ENCODE measurements at regions not wholly inside any gene's neighbourhood (a gene's known extent, or its start where the extent isn't known, plus 50 kb on each side); places are given as distances from the start of the nearest gene placed in this dataset.

GRCh38 chr4:153075836-153076518 lies 128.3 kb upstream of the TRIM2 start:
- H3K4me3 ChIP-seq (ENCODE audit: insufficient read depth in 1 of 2, low read depth in 1 of 2, low read length in 2 of 2), result no peak overlapping the region
- no peak overlapping the region for H2AFZ ChIP-seq (ENCODE audit: low read depth, low read length)
- WGBS, result 87% methylated on average over 2 of the region's 4 CpGs
- H3K27ac ChIP-seq (ENCODE audit: low read length, poor library complexity, severe bottlenecking), result no peak overlapping the region
- peaks cover 0 to 11% of the 10 kb centered on the region in 2 experiments for H3K27me3 ChIP-seq (ENCODE audit: control insufficient read depth in 1 of 2, insufficient read depth in 1 of 2, low read length in 2 of 2)
- no peaks in the 10 kb centered on the region for H3K79me1 ChIP-seq (replicated peaks; ENCODE audit: low read length, poor library complexity, severe bottlenecking)
- H2AK5ac ChIP-seq (ENCODE audit: low read length, severe bottlenecking), result no peak overlapping the region
- H3K9ac ChIP-seq (ENCODE audit: low read length), result no peak overlapping the region
- H3K4me1 ChIP-seq (ENCODE audit: control insufficient read depth, insufficient read depth, low read depth, low read length), result no peaks in the 10 kb centered on the region
- peaks cover 3% of the 10 kb centered on the region for H3K9me3 ChIP-seq (ENCODE audit: control insufficient read depth, low read length)
- no peak overlapping the region for H2BK12ac ChIP-seq (ENCODE audit: low read length in 2 of 2)
- no peak overlapping the region for H3K23ac ChIP-seq (ENCODE audit: low read length in 2 of 2)
- DNase-seq, result no peak
- H2BK120ac ChIP-seq (ENCODE audit: low read depth, low read length), result no peak overlapping the region
- no peak overlapping the region for H3K4ac ChIP-seq (ENCODE audit: low read depth in 1 of 2, low read length in 2 of 2)
- no peak overlapping the region for H3K4me2 ChIP-seq (ENCODE audit: low read length, poor library complexity, severe bottlenecking)
- H2BK5ac ChIP-seq (ENCODE audit: low read depth, low read length, poor library complexity, severe bottlenecking), result no peak overlapping the region
- no peak overlapping the region for H4K8ac ChIP-seq (ENCODE audit: low read length)
- H2BK15ac ChIP-seq (ENCODE audit: low read depth, poor library complexity, severe bottlenecking), result no peak overlapping the region
- H4K91ac ChIP-seq (ENCODE audit: low read length), result no peak overlapping the region
- H3K18ac ChIP-seq (ENCODE audit: low read depth in 1 of 2, low read length in 2 of 2), result no peak overlapping the region
- no peak overlapping the region for H3K14ac ChIP-seq (ENCODE audit: low read length in 2 of 2)
- no peaks in the 10 kb centered on the region for H3K36me3 ChIP-seq (ENCODE audit: control insufficient read depth in 1 of 2, insufficient read depth in 2 of 2, low read depth in 1 of 2, low read length in 2 of 2)

GRCh38 chr4:153076861-153077260 lies 127.4 kb upstream of the TRIM2 start:
- H2BK12ac ChIP-seq (ENCODE audit: low read length in 2 of 2), result no peak overlapping the region
- WGBS, result 40% methylated on average over 1 of the region's 3 CpGs
- no peaks in the 10 kb centered on the region for H3K36me3 ChIP-seq (ENCODE audit: control insufficient read depth in 1 of 2, insufficient read depth in 2 of 2, low read depth in 1 of 2, low read length in 2 of 2)
- no peak overlapping the region for H3K18ac ChIP-seq (ENCODE audit: low read depth in 1 of 2, low read length in 2 of 2)
- H2BK15ac ChIP-seq (ENCODE audit: low read depth, poor library complexity, severe bottlenecking), result no peak overlapping the region
- no peaks in the 10 kb centered on the region for H3K79me1 ChIP-seq (replicated peaks; ENCODE audit: low read length, poor library complexity, severe bottlenecking)
- no peak overlapping the region for H3K14ac ChIP-seq (ENCODE audit: low read length in 2 of 2)
- no peak overlapping the region for H3K27ac ChIP-seq (ENCODE audit: low read length, poor library complexity, severe bottlenecking)
- no peak overlapping the region for H3K4ac ChIP-seq (ENCODE audit: low read depth in 1 of 2, low read length in 2 of 2)
- H2BK120ac ChIP-seq (ENCODE audit: low read depth, low read length), result no peak overlapping the region
- H3K4me2 ChIP-seq (ENCODE audit: low read length, poor library complexity, severe bottlenecking), result no peak overlapping the region
- DNase-seq, result no peak
- H2AFZ ChIP-seq (ENCODE audit: low read depth, low read length), result no peak overlapping the region
- H3K9ac ChIP-seq (ENCODE audit: low read length), result no peak overlapping the region
- H2AK5ac ChIP-seq (ENCODE audit: low read length, severe bottlenecking), result no peak overlapping the region
- H3K4me3 ChIP-seq (ENCODE audit: insufficient read depth in 1 of 2, low read depth in 1 of 2, low read length in 2 of 2), result no peak overlapping the region
- H3K9me3 ChIP-seq (ENCODE audit: control insufficient read depth, low read length), result peaks cover 3% of the 10 kb centered on the region
- H4K91ac ChIP-seq (ENCODE audit: low read length), result no peak overlapping the region
- H3K4me1 ChIP-seq (ENCODE audit: control insufficient read depth, insufficient read depth, low read depth, low read length), result no peaks in the 10 kb centered on the region
- no peak overlapping the region for H2BK5ac ChIP-seq (ENCODE audit: low read depth, low read length, poor library complexity, severe bottlenecking)
- no peak overlapping the region for H3K23ac ChIP-seq (ENCODE audit: low read length in 2 of 2)
- H3K27me3 ChIP-seq (ENCODE audit: control insufficient read depth in 1 of 2, insufficient read depth in 1 of 2, low read length in 2 of 2), result peaks cover 0 to 11% of the 10 kb centered on the region in 2 experiments
- no peak overlapping the region for H4K8ac ChIP-seq (ENCODE audit: low read length)

GRCh38 chr4:153079857-153080391 lies 124.3 kb upstream of the TRIM2 start:
- DNase-seq, result no peak

GRCh38 chr4:153081006-153081580 lies 123.2 kb upstream of the TRIM2 start:
- Histone ChIP-seq H2BK12ac (ENCODE audit: low read length in 2 of 2) (no peak overlapping the region), H4K91ac (ENCODE audit: low read length) (no peak overlapping the region), H3K4ac (ENCODE audit: low read depth in 1 of 2, low read length in 2 of 2) (no peak overlapping the region), H3K4me1 (ENCODE audit: control insufficient read depth, insufficient read depth, low read depth, low read length) (peaks cover 1% of the 10 kb centered on the region), H3K27me3 (ENCODE audit: control insufficient read depth in 1 of 2, insufficient read depth in 1 of 2, low read length in 2 of 2) (peaks cover 0 to 23% of the 10 kb centered on the region in 2 experiments), H3K18ac (ENCODE audit: low read depth in 1 of 2, low read length in 2 of 2) (no peak overlapping the region), H2BK15ac (ENCODE audit: low read depth, poor library complexity, severe bottlenecking) (no peak overlapping the region), H3K9ac (ENCODE audit: low read length) (no peak overlapping the region), H3K79me1 (replicated peaks; ENCODE audit: low read length, poor library complexity, severe bottlenecking) (no peaks in the 10 kb centered on the region), H2BK5ac (ENCODE audit: low read depth, low read length, poor library complexity, severe bottlenecking) (no peak overlapping the region), H2AFZ (ENCODE audit: low read depth, low read length) (no peak overlapping the region), H3K14ac (ENCODE audit: low read length in 2 of 2) (no peak overlapping the region), H2AK5ac (ENCODE audit: low read length, severe bottlenecking) (no peak overlapping the region), H3K27ac (ENCODE audit: low read length, poor library complexity, severe bottlenecking) (no peak overlapping the region), H3K4me3 (ENCODE audit: insufficient read depth in 1 of 2, low read depth in 1 of 2, low read length in 2 of 2) (no peak overlapping the region), H2BK120ac (ENCODE audit: low read depth, low read length) (no peak overlapping the region), H3K23ac (ENCODE audit: low read length in 2 of 2) (no peak overlapping the region), H3K9me3 (ENCODE audit: control insufficient read depth, low read length) (peaks cover 3% of the 10 kb centered on the region), H3K4me2 (ENCODE audit: low read length, poor library complexity, severe bottlenecking) (no peak overlapping the region), H4K8ac (ENCODE audit: low read length) (no peak overlapping the region), H3K36me3 (ENCODE audit: control insufficient read depth in 1 of 2, insufficient read depth in 2 of 2, low read depth in 1 of 2, low read length in 2 of 2) (no peaks in the 10 kb centered on the region)
- 80% methylated on average over 7 of the region's 7 CpGs for WGBS
- no peak for DNase-seq

More at GRCh38 chr4:153079857-153080391, 124.3 kb upstream of the TRIM2 start:
- Histone ChIP-seq H3K9me3 (ENCODE audit: control insufficient read depth, low read length) (peaks cover 3% of the 10 kb centered on the region), H2BK12ac (ENCODE audit: low read length in 2 of 2) (no peak overlapping the region), H2BK5ac (ENCODE audit: low read depth, low read length, poor library complexity, severe bottlenecking) (no peak overlapping the region), H3K27me3 (ENCODE audit: control insufficient read depth in 1 of 2, insufficient read depth in 1 of 2, low read length in 2 of 2) (peaks cover 0 to 15% of the 10 kb centered on the region in 2 experiments), H3K4me1 (ENCODE audit: control insufficient read depth, insufficient read depth, low read depth, low read length) (peaks cover 1% of the 10 kb centered on the region), H3K4me3 (ENCODE audit: insufficient read depth in 1 of 2, low read depth in 1 of 2, low read length in 2 of 2) (no peak overlapping the region), H3K79me1 (replicated peaks; ENCODE audit: low read length, poor library complexity, severe bottlenecking) (no peaks in the 10 kb centered on the region), H2BK120ac (ENCODE audit: low read depth, low read length) (no peak overlapping the region), H3K27ac (ENCODE audit: low read length, poor library complexity, severe bottlenecking) (no peak overlapping the region), H3K9ac (ENCODE audit: low read length) (no peak overlapping the region), H3K23ac (ENCODE audit: low read length in 2 of 2) (no peak overlapping the region), H4K91ac (ENCODE audit: low read length) (no peak overlapping the region), H4K8ac (ENCODE audit: low read length) (no peak overlapping the region), H3K36me3 (ENCODE audit: control insufficient read depth in 1 of 2, insufficient read depth in 2 of 2, low read depth in 1 of 2, low read length in 2 of 2) (no peaks in the 10 kb centered on the region), H3K14ac (ENCODE audit: low read length in 2 of 2) (no peak overlapping the region), H2AK5ac (ENCODE audit: low read length, severe bottlenecking) (no peak overlapping the region), H3K4ac (ENCODE audit: low read depth in 1 of 2, low read length in 2 of 2) (no peak overlapping the region), H3K4me2 (ENCODE audit: low read length, poor library complexity, severe bottlenecking) (no peak overlapping the region), H2AFZ (ENCODE audit: low read depth, low read length) (no peak overlapping the region), H3K18ac (ENCODE audit: low read depth in 1 of 2, low read length in 2 of 2) (no peak overlapping the region), H2BK15ac (ENCODE audit: low read depth, poor library complexity, severe bottlenecking) (no peak overlapping the region)
- WGBS, result 90% methylated on average over 6 of the region's 6 CpGs

Measured in mesenchymal stem cell (in vitro differentiated cells and primary cell).